Gastrocnemius medialis (tissue), 4 donors: ENCODE measurements at regions not wholly inside any gene's neighbourhood (a gene's known extent, or its start where the extent isn't known, plus 50 kb on each side); places are given as distances from the start of the nearest gene placed in this dataset.

Source experiments
- ATAC-seq, 2 donors: fragments of 150-250 bp; one replicate each; pipeline ENCODE4 v1.9.1; 2016
- DNase-seq, 2 donors: peaks; one replicate each; pipeline ENCODE4 v3.0.0-alpha.2; 2019
- H3K27ac ChIP-seq, 4 donors: fragments of 200-600 bp; sonication (generic); 1 replicate in 1 of 4; 2 replicates in 3 of 4; pipeline ENCODE4 v1.5.1; 2016 to 2018; ENCODE audit warnings: mild to moderate bottlenecking in 2 of 4, moderate library complexity in 1 of 4
- H3K27me3 ChIP-seq, 3 donors: fragments of 200-600 bp; sonication (generic) in 2 of 3; 1 replicate in 1 of 3; 2 replicates in 2 of 3; pipeline versions ENCODE4 v1.5.1 to v1.6.0; 2016 to 2019; ENCODE audit warnings: mild to moderate bottlenecking in 1 of 3, moderate library complexity in 1 of 3
- H3K36me3 ChIP-seq, 2 donors: fragments of 200-600 bp; sonication (generic) in 1 of 2; one replicate each; pipeline ENCODE4 v1.5.1; 2017 to 2018
- H3K4me1 ChIP-seq, 2 donors: fragments of 200-600 bp; sonication (generic) in 1 of 2; one replicate each; pipeline ENCODE4 v1.5.1; 2016 to 2017; ENCODE audit warnings: mild to moderate bottlenecking in 2 of 2
- H3K4me3 ChIP-seq, 4 donors: fragments of 200-600 bp; sonication (generic) in 3 of 4; 1 replicate in 1 of 4; 2 replicates in 3 of 4; pipeline ENCODE4 v1.5.1; 2016 to 2019; ENCODE audit warnings: mild to moderate bottlenecking in 2 of 4
- H3K9me3 ChIP-seq, 3 donors: fragments of 200-600 bp; sonication (generic) in 2 of 3; 1 replicate in 1 of 3; 2 replicates in 2 of 3; pipeline ENCODE4 v1.5.1; 2016 to 2019
- CTCF ChIP-seq, 5 experiments: fragments of 450-650 bp in 3 of 5; fragments of 200-600 bp in 2 of 5; sonication (generic) in 2 of 5; IDR thresholded peaks in 4 of 5; conservative IDR thresholded peaks in 1 of 5; 1 replicate in 4 of 5; 2 replicates in 1 of 5; pipeline ENCODE4 v1.5.1; 2016 to 2019; ENCODE audit warnings: antibody characterized with exemption in 5 of 5, mild to moderate bottlenecking in 3 of 5, moderate library complexity in 3 of 5
- POLR2A ChIP-seq, 2 donors: fragments of 450-650 bp; IDR thresholded peaks; one replicate each; pipeline ENCODE4 v1.6.1; 2017; ENCODE audit warnings: antibody characterized with exemption in 2 of 2, mild to moderate bottlenecking in 2 of 2, moderate library complexity in 2 of 2
- in situ Hi-C, 4 donors: fragments of 200-750 bp; cut with MboI; loops; one replicate each; pipeline versions ENCODE4 v1.15.0 to v1.8.0; 2017; ENCODE audit warnings: low sequenced_read_pairs in 4 of 4
- intact Hi-C: fragments of 100-400 bp; cut with DNase I; formaldehyde crosslinking; loops from one replicate; pipeline ENCODE4 v1.15.1; 2023; ENCODE audit warnings: low total_unique reads

GRCh38 chr5:74286734-74287695 lies 353.5 kb downstream of the ENC1 start:
- Histone ChIP-seq H3K27me3 (no peaks in the 10 kb centered on the region), H3K27ac (peak overlapping the region; percentile 75 to 89 (median 77)), H3K9me3 (no peaks in the 10 kb centered on the region), H3K4me1 (peaks cover 27 to 54% of the 10 kb centered on the region in 2 donors), H3K36me3 (no peaks in the 10 kb centered on the region), H3K4me3 (no peak overlapping the region)
- in situ Hi-C loops = loop anchor here in 1 of 4 donors (25.0 kb wide), 1 partner anchor 350 kb away; the partner anchor contains the start of gene ENC1
- ATAC-seq (no peak), DNase-seq (no peak)
- intact Hi-C loops = loop anchor here (5.0 kb wide), 1 partner anchor 40 kb away; no protein-coding TSS in a partner anchor
- TF ChIP-seq CTCF (IDR thresholded peaks at IDR 0.05 in 4 of 5, conservative IDR thresholded peaks at IDR 0.05 in 1 of 5) (no peak), POLR2A (IDR thresholded peaks at IDR 0.05) (no peak)

GRCh38 chr5:74285675-74286280 lies 354.8 kb downstream of the ENC1 start:
- Histone ChIP-seq H3K9me3 (no peaks in the 10 kb centered on the region), H3K27ac (peak overlapping the region in 1 of 4 donors; percentile 50), H3K27me3 (no peaks in the 10 kb centered on the region), H3K4me3 (no peak overlapping the region), H3K4me1 (peaks cover 24 to 44% of the 10 kb centered on the region in 2 donors), H3K36me3 (no peaks in the 10 kb centered on the region)
- intact Hi-C loops = loop anchor here (5.0 kb wide), 1 partner anchor 42 kb away; no protein-coding TSS in a partner anchor
- in situ Hi-C loops = loop anchor here in 1 of 4 donors (25.0 kb wide), 1 partner anchor 352 kb away; the partner anchor contains the start of gene ENC1
- no peak for ATAC-seq
- DNase-seq = no peak
- TF ChIP-seq CTCF (IDR thresholded peaks at IDR 0.05 in 4 of 5, conservative IDR thresholded peaks at IDR 0.05 in 1 of 5) (no peak), POLR2A (IDR thresholded peaks at IDR 0.05) (no peak)

GRCh38 chr5:74282490-74282889 lies 358.0 kb downstream of the ENC1 start:
- in situ Hi-C loops = loop anchor here in 1 of 4 donors (25.0 kb wide), 1 partner anchor 355 kb away; the partner anchor contains the start of gene ENC1
- intact Hi-C loops = no loop called here
- TF ChIP-seq POLR2A (IDR thresholded peaks at IDR 0.05) (no peak), CTCF (IDR thresholded peaks at IDR 0.05 in 4 of 5, conservative IDR thresholded peaks at IDR 0.05 in 1 of 5) (no peak)
- H3K4me1 ChIP-seq = peaks cover 0 to 14% of the 10 kb centered on the region in 2 donors
- no peak for ATAC-seq
- no peak overlapping the region for H3K4me3 ChIP-seq
- H3K27ac ChIP-seq = no peak overlapping the region
- DNase-seq = no peak
- H3K9me3 ChIP-seq = no peaks in the 10 kb centered on the region
- no peaks in the 10 kb centered on the region for H3K36me3 ChIP-seq
- H3K27me3 ChIP-seq = no peaks in the 10 kb centered on the region

- H3K4me3 ChIP-seq = no peak overlapping the region
- ATAC-seq (no peak), DNase-seq (no peak)
- intact Hi-C loops (no loop called here), in situ Hi-C loops (loop anchor here in 1 of 4 donors (25.0 kb wide), 1 partner anchor 356 kb away; the partner anchor contains the start of gene ENC1)
- no peak overlapping the region for H3K27ac ChIP-seq
- no peaks in the 10 kb centered on the region for H3K9me3 ChIP-seq
- H3K36me3 ChIP-seq = no peaks in the 10 kb centered on the region
- no peaks in the 10 kb centered on the region for H3K27me3 ChIP-seq
- peaks cover 0 to 2% of the 10 kb centered on the region in 2 donors for H3K4me1 ChIP-seq
- TF ChIP-seq POLR2A (IDR thresholded peaks at IDR 0.05) = no peak
These were observed 359.4 kb downstream of the ENC1 start for GRCh38 chr5:74281166-74281565.

- H3K36me3 ChIP-seq = no peaks in the 10 kb centered on the region
- no peaks in the 10 kb centered on the region for H3K4me1 ChIP-seq
- H3K27me3 ChIP-seq = no peaks in the 10 kb centered on the region
- in situ Hi-C loops (loop anchor here in 1 of 4 donors (25.0 kb wide), 1 partner anchor 357 kb away; the partner anchor contains the start of gene ENC1), intact Hi-C loops (no loop called here)
- ATAC-seq (no peak), DNase-seq (no peak)
- no peak overlapping the region for H3K27ac ChIP-seq
- H3K9me3 ChIP-seq = no peaks in the 10 kb centered on the region
- H3K4me3 ChIP-seq = no peak overlapping the region
- TF ChIP-seq POLR2A (IDR thresholded peaks at IDR 0.05) (no peak), CTCF (IDR thresholded peaks at IDR 0.05 in 4 of 5, conservative IDR thresholded peaks at IDR 0.05 in 1 of 5) (no peak)
These were observed 360.2 kb downstream of the ENC1 start for GRCh38 chr5:74280306-74280705.
